Loucy (cell line): ENCODE measurements at regions not wholly inside any gene's neighbourhood (a gene's known extent, or its start where the extent isn't known, plus 50 kb on each side); places are given as distances from the start of the nearest gene placed in this dataset.

Source experiments
- H2AFZ ChIP-seq: fragments of 200-600 bp; sonication (generic); 2 replicates; pipeline ENCODE4 v1.6.0; 2016; ENCODE audit warnings: antibody characterized with exemption, mild to moderate bottlenecking, low read length, moderate library complexity
- H3F3A ChIP-seq: fragments of 200-600 bp; 2 replicates; pipeline ENCODE4 v1.6.0; 2016; ENCODE audit warnings: antibody characterized with exemption, low read depth, mild to moderate bottlenecking
- H3K27me3 ChIP-seq: fragments of 200-600 bp; sonication (generic); 2 replicates; pipeline ENCODE4 v1.6.1; 2014; ENCODE audit warnings: low read length, mild to moderate bottlenecking; ENCODE audit not compliant: insufficient read depth, poor library complexity, severe bottlenecking
- H3K36me3 ChIP-seq: fragments of 200-600 bp; sonication (generic); 2 replicates; pipeline ENCODE4 v1.6.1; 2016; ENCODE audit warnings: low read length; ENCODE audit not compliant: insufficient read depth
- H3K4me1 ChIP-seq: fragments of 200-600 bp; sonication (generic); 2 replicates; pipeline ENCODE4 v1.5.1; 2014; ENCODE audit warnings: low read length, mild to moderate bottlenecking; ENCODE audit not compliant: insufficient read depth, poor library complexity, severe bottlenecking
- H3K4me2 ChIP-seq: fragments of 200-600 bp; sonication (generic); 2 replicates; pipeline ENCODE4 v1.6.0; 2014; ENCODE audit warnings: antibody characterized with exemption, low read length, low read depth, mild to moderate bottlenecking; ENCODE audit not compliant: poor library complexity, severe bottlenecking
- H3K4me3 ChIP-seq: fragments of 200-600 bp; sonication (generic); 2 replicates; pipeline ENCODE4 v1.5.1; 2014; ENCODE audit warnings: low read length, mild to moderate bottlenecking, mixed read lengths; ENCODE audit not compliant: poor library complexity, severe bottlenecking
- H3K79me2 ChIP-seq: fragments of 200-600 bp; sonication (generic); 2 replicates; pipeline ENCODE4 v1.6.1; 2014; ENCODE audit warnings: low read length; ENCODE audit not compliant: insufficient read depth
- H3K9ac ChIP-seq: fragments of 200-600 bp; sonication (generic); 2 replicates; pipeline ENCODE4 v1.6.0; 2014; ENCODE audit warnings: mild to moderate bottlenecking, low read depth, low read length, moderate library complexity; ENCODE audit not compliant: poor library complexity, severe bottlenecking
- H3K9me2 ChIP-seq: fragments of 200-600 bp; sonication (generic); replicated peaks from 2 replicates; pipeline ENCODE4 v1.6.1; 2016; ENCODE audit warnings: low read depth, low read length, mixed read lengths
- H3K9me3 ChIP-seq: fragments of 200-600 bp; sonication (generic); 2 replicates; pipeline ENCODE4 v1.6.1; 2014; ENCODE audit warnings: mild to moderate bottlenecking, antibody characterized with exemption, low read length, low read depth; ENCODE audit not compliant: insufficient read depth
- H4K20me1 ChIP-seq: fragments of 200-600 bp; sonication (generic); 2 replicates; pipeline ENCODE4 v1.6.0; 2014; ENCODE audit warnings: antibody characterized with exemption, low read length, mild to moderate bottlenecking; ENCODE audit not compliant: insufficient read depth, poor library complexity, severe bottlenecking
- EZH2phosphoT487 ChIP-seq: fragments of 200-600 bp; IDR thresholded peaks from 2 replicates; pipeline ENCODE4 v1.6.1; 2018; ENCODE audit warnings: antibody characterized with exemption, mild to moderate bottlenecking, moderate library complexity, borderline replicate concordance
- TF ChIP-seq, protein P1 (sequence below): fragments of 200-600 bp; sonication (generic); conservative IDR thresholded peaks from 2 replicates; pipeline ENCODE4 v1.5.1; 2014; ENCODE audit warnings: mild to moderate bottlenecking, antibody characterized with exemption, low read length

DNA sequence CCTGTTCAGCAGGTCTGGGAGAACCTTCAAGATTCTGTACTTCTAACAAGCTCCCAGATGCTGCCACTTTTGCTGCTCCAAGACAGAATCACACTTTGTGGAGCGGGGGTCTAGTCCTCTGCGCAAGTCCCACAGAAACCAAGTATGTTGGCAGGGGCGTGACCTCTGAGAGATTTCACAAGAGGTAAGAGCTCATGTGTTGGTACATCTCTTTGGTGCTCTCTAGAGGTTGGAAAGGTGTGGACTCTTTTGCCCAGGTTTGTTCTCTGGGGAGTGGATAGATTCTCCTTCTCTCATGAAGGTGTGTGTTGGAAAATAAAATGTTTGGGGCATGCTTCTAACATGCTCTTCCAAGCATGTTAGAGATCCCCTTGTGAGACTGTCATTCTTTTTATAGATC is 340.9 kb upstream of the IRAK1BP1 start:
- H3K9me3 ChIP-seq: no peaks in the 10 kb centered on the region
- no peaks in the 10 kb centered on the region for H4K20me1 ChIP-seq
- no peaks in the 10 kb centered on the region for H3K9me2 ChIP-seq
- H3K4me1 ChIP-seq: no peaks in the 10 kb centered on the region
- no peak overlapping the region for H3K9ac ChIP-seq
- H2AFZ ChIP-seq: no peak overlapping the region
- no peak overlapping the region for H3K4me2 ChIP-seq
- H3K36me3 ChIP-seq: no peaks in the 10 kb centered on the region
- no peaks in the 10 kb centered on the region for H3K27me3 ChIP-seq
- TF ChIP-seq, protein P1, sequence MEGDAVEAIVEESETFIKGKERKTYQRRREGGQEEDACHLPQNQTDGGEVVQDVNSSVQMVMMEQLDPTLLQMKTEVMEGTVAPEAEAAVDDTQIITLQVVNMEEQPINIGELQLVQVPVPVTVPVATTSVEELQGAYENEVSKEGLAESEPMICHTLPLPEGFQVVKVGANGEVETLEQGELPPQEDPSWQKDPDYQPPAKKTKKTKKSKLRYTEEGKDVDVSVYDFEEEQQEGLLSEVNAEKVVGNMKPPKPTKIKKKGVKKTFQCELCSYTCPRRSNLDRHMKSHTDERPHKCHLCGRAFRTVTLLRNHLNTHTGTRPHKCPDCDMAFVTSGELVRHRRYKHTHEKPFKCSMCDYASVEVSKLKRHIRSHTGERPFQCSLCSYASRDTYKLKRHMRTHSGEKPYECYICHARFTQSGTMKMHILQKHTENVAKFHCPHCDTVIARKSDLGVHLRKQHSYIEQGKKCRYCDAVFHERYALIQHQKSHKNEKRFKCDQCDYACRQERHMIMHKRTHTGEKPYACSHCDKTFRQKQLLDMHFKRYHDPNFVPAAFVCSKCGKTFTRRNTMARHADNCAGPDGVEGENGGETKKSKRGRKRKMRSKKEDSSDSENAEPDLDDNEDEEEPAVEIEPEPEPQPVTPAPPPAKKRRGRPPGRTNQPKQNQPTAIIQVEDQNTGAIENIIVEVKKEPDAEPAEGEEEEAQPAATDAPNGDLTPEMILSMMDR: no peak
- no peak for TF ChIP-seq EZH2phosphoT487
- no peaks in the 10 kb centered on the region for H3K79me2 ChIP-seq
- no peak overlapping the region for H3K4me3 ChIP-seq
- H3F3A ChIP-seq: no peaks in the 10 kb centered on the region

GRCh38 chr6:78528926-78529325 is 338.4 kb upstream of the IRAK1BP1 start:
- no peak overlapping the region for H3K9ac ChIP-seq
- no peak overlapping the region for H3K4me3 ChIP-seq
- H2AFZ ChIP-seq: no peak overlapping the region
- H3F3A ChIP-seq: no peaks in the 10 kb centered on the region
- no peak overlapping the region for H3K4me2 ChIP-seq
- no peaks in the 10 kb centered on the region for H3K27me3 ChIP-seq
- no peaks in the 10 kb centered on the region for H3K9me2 ChIP-seq
- no peaks in the 10 kb centered on the region for H3K9me3 ChIP-seq
- no peaks in the 10 kb centered on the region for H3K79me2 ChIP-seq
- H3K36me3 ChIP-seq: no peaks in the 10 kb centered on the region
- TF ChIP-seq EZH2phosphoT487: no peak
- TF ChIP-seq, protein P1: no peak
- no peaks in the 10 kb centered on the region for H3K4me1 ChIP-seq
- H4K20me1 ChIP-seq: no peaks in the 10 kb centered on the region

- Histone ChIP-seq H3K4me2 (no peak overlapping the region), H3K27me3 (no peaks in the 10 kb centered on the region), H3K36me3 (no peaks in the 10 kb centered on the region), H3K4me1 (no peaks in the 10 kb centered on the region), H3K79me2 (no peaks in the 10 kb centered on the region), H2AFZ (no peak overlapping the region), H3K9ac (no peak overlapping the region), H3K9me3 (no peaks in the 10 kb centered on the region), H3K4me3 (no peak overlapping the region), H4K20me1 (no peaks in the 10 kb centered on the region), H3F3A (no peaks in the 10 kb centered on the region), H3K9me2 (no peaks in the 10 kb centered on the region)
- TF ChIP-seq, protein P1: no peak
- TF ChIP-seq EZH2phosphoT487: no peak
These were observed 337.1 kb upstream of the IRAK1BP1 start for GRCh38 chr6:78530208-78530607.
